GM23248 (cell line): ENCODE measurements at regions not wholly inside any gene's neighbourhood (a gene's known extent, or its start where the extent isn't known, plus 50 kb on each side); places are given as distances from the start of the nearest gene placed in this dataset.
"Not testable (repeated sequence)": the region's sequence is repeated elsewhere in the genome, so short reads cannot be mapped to it uniquely, and the experiment has no call there.

Experiments
- DNase-seq: peaks from one replicate; pipeline ENCODE4 v3.0.0-alpha.2; 2015
- H2AFZ ChIP-seq: fragments of 200-600 bp; sonication (generic); 2 replicates; pipeline ENCODE4 v1.6.1; 2016; ENCODE audit warnings: antibody characterized with exemption
- H3F3A ChIP-seq: fragments of 200-600 bp; sonication (generic); 2 replicates; pipeline ENCODE4 v1.6.1; 2016; ENCODE audit warnings: mild to moderate bottlenecking, antibody characterized with exemption, mixed run types; ENCODE audit not compliant: insufficient read depth
- H3K27ac ChIP-seq: fragments of 200-600 bp; sonication (generic); 2 replicates; pipeline ENCODE4 v1.5.1; 2016; ENCODE audit warnings: mild to moderate bottlenecking
- H3K27me3 ChIP-seq: fragments of 200-600 bp; sonication (generic); replicated peaks from 2 replicates; pipeline ENCODE4 v1.6.1; 2016; ENCODE audit warnings: mild to moderate bottlenecking; ENCODE audit not compliant: insufficient read depth
- H3K36me3 ChIP-seq: fragments of 200-600 bp; sonication (generic); 2 replicates; pipeline ENCODE4 v1.6.1; 2016; ENCODE audit warnings: low read depth, mild to moderate bottlenecking
- H3K4me1 ChIP-seq: fragments of 200-600 bp; sonication (generic); 2 replicates; pipeline ENCODE4 v1.6.1; 2016; ENCODE audit warnings: mild to moderate bottlenecking; ENCODE audit not compliant: insufficient read depth
- H3K4me2 ChIP-seq: fragments of 200-600 bp; sonication (generic); one replicate; pipeline ENCODE4 v1.6.1; 2016; ENCODE audit warnings: mild to moderate bottlenecking; ENCODE audit not compliant: unreplicated experiment
- H3K4me3 ChIP-seq: fragments of 200-600 bp; sonication (generic); 2 replicates; pipeline ENCODE4 v1.5.1; 2016; ENCODE audit warnings: mild to moderate bottlenecking
- H3K79me2 ChIP-seq: fragments of 200-600 bp; sonication (generic); 2 replicates; pipeline ENCODE4 v1.6.1; 2016; ENCODE audit warnings: mild to moderate bottlenecking; ENCODE audit not compliant: insufficient read depth
- H3K9ac ChIP-seq: fragments of 200-600 bp; sonication (generic); 2 replicates; pipeline ENCODE4 v1.6.1; 2016; ENCODE audit warnings: mild to moderate bottlenecking
- H3K9me2 ChIP-seq: fragments of 200-600 bp; sonication (generic); 2 replicates; pipeline ENCODE4 v1.6.1; 2016; ENCODE audit warnings: mixed run types, mild to moderate bottlenecking, moderate library complexity; ENCODE audit not compliant: insufficient read depth
- H3K9me3 ChIP-seq: fragments of 200-600 bp; sonication (generic); one replicate; pipeline ENCODE4 v1.6.1; 2017; ENCODE audit warnings: low read depth
- H4K20me1 ChIP-seq: fragments of 200-600 bp; sonication (generic); 2 replicates; pipeline ENCODE4 v1.6.0; 2016; ENCODE audit not compliant: insufficient read depth
- EZH2 ChIP-seq: fragments of 200-600 bp; sonication (generic); IDR thresholded peaks from 2 replicates; pipeline ENCODE4 v1.6.1; 2018; ENCODE audit warnings: antibody characterized with exemption, mild to moderate bottlenecking; ENCODE audit not compliant: insufficient read depth, poor library complexity, severe bottlenecking
- EZH2phosphoT487 ChIP-seq: fragments of 200-600 bp; sonication (generic); IDR thresholded peaks from 2 replicates; pipeline ENCODE4 v1.6.1; 2018; ENCODE audit warnings: antibody characterized with exemption, moderate library complexity, mild to moderate bottlenecking, low read depth; ENCODE audit not compliant: insufficient read depth
- WGBS, 2 experiments: methylation state at CpG; one replicate each; pipeline ENCODE4 v1.1.6; 2015 to 2017; ENCODE audit warnings: low lambda C conversion rate in 2 of 2, low coverage in 1 of 2; ENCODE audit errors: missing lambda C conversion rate in 2 of 2; 5-methylcytosine and 5-hydroxymethylcytosine counted together
- in situ Hi-C: fragments of 300-500 bp; cut with MboI; formaldehyde crosslinking; loops from 2 replicates; pipeline ENCODE4 v1.15.0; 2020

DNA sequence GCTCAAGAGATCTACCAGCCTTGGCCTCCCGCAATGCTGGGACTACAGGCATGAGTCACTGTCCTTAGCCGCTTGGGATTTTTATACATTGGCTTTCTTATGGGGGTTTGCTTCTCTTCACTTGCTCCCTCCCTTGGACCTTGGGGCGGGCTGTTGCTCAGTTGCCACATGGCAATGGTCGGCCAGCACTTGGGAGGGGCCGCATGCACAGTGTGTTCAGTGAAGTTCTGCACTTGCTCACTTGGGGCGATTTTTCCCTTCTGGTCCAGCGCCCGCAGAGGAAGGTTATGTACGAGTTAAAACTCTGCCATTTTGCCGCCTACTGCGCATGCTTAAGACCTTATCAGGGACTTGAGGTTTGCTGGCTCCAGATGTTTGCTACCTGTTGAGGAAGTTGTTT is 1367.6 kb upstream of the CDH8 start:
- Histone ChIP-seq H3K9me3 (no peaks in the 10 kb centered on the region), H3F3A (no peaks in the 10 kb centered on the region), H3K4me2 (no peak overlapping the region), H3K9me2 (no peaks in the 10 kb centered on the region), H3K36me3 (no peaks in the 10 kb centered on the region), H3K79me2 (no peaks in the 10 kb centered on the region), H2AFZ (no peak overlapping the region), H3K27ac (no peak overlapping the region), H3K4me1 (no peaks in the 10 kb centered on the region), H3K9ac (no peak overlapping the region), H3K4me3 (no peak overlapping the region), H4K20me1 (no peaks in the 10 kb centered on the region), H3K27me3 (no peaks in the 10 kb centered on the region)
- 55 to 72% methylated on average over 9 to 11 of the region's 11 CpGs for WGBS, 2 experiments
- no peak for TF ChIP-seq EZH2
- in situ Hi-C loops, result no loop called here
- no peak for DNase-seq

DNA sequence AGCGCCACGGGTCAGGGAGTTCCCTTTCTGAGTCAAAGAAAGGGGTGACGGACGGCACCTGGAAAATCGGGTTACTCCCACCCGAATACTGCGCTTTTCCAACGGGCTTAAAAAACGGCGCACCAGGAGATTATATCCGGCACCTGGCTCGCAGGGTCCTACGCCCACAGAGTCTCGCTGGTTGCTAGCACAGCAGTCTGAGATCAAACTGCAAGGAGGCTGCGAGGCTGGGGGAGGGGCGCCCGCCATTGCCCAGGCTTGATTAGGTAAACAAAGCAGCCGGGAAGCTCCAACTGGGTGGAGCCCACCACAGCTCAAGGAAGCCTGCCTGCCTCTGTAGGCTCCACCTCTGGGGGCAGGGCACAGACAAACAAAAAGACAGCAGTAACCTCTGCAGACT is 1352.0 kb upstream of the CDH8 start:
- H3K9me2 ChIP-seq, H3K4me3 ChIP-seq, H3K4me2 ChIP-seq, H3K27ac ChIP-seq, H3K4me1 ChIP-seq, H4K20me1 ChIP-seq, H3K9ac ChIP-seq, H3K27me3 ChIP-seq, H3K79me2 ChIP-seq, H3K36me3 ChIP-seq, H3F3A ChIP-seq, DNase-seq, H2AFZ ChIP-seq, H3K9me3 ChIP-seq, in situ Hi-C loops: not testable (repeated sequence)
- WGBS, 2 experiments, result 74 to 77% methylated on average over 11 to 18 of the region's 18 CpGs

DNA sequence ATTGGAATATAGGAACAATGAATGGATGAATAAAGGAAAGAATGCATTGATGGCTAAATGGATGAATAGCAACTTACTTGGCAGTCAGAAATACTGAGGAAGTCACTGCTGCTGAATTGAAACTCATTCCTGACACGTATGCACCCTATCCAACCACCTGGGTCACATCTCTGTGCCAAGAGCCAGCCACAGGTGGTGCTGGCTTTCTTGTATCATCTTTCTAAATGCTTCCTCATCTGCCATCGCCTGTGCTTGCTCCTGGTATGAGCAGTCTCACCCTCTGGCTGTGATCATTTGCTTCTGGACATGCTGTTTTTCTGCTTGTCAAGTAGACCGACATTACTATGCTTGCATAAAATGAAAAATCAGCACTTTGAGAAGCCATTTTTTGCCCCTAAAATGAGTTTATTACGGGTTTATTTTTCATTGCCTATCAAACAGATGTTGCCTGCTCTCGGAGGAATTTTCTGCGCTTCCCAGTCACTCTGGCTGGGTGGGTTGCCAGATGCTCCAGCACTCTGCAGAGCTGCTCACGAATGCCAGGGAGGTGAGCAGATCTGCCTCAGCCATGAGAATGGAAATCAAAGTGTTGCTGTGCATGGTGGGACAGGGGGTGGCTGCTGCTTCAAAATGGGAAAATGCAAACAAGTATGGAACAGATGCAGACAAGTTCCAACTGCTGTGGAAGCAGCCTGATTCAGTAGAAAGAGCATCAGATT is 1349.6 kb upstream of the CDH8 start:
- H3F3A ChIP-seq, result no peaks in the 10 kb centered on the region
- H3K9ac ChIP-seq, result no peak overlapping the region
- no peaks in the 10 kb centered on the region for H3K9me3 ChIP-seq
- no peaks in the 10 kb centered on the region for H3K36me3 ChIP-seq
- H3K4me2 ChIP-seq, result no peak overlapping the region
- DNase-seq, result no peak
- no peaks in the 10 kb centered on the region for H3K4me1 ChIP-seq
- no peak overlapping the region for H3K4me3 ChIP-seq
- no peaks in the 10 kb centered on the region for H4K20me1 ChIP-seq
- H3K9me2 ChIP-seq, result no peaks in the 10 kb centered on the region
- H3K27ac ChIP-seq, result no peak overlapping the region
- 5 to 8% methylated on average over 7 of the region's 7 CpGs for WGBS, 2 experiments
- no peak overlapping the region for H2AFZ ChIP-seq
- H3K27me3 ChIP-seq, result no peaks in the 10 kb centered on the region
- no peaks in the 10 kb centered on the region for H3K79me2 ChIP-seq
- in situ Hi-C loops, result no loop called here
- no peak for TF ChIP-seq EZH2phosphoT487
- no peak for TF ChIP-seq EZH2

DNA sequence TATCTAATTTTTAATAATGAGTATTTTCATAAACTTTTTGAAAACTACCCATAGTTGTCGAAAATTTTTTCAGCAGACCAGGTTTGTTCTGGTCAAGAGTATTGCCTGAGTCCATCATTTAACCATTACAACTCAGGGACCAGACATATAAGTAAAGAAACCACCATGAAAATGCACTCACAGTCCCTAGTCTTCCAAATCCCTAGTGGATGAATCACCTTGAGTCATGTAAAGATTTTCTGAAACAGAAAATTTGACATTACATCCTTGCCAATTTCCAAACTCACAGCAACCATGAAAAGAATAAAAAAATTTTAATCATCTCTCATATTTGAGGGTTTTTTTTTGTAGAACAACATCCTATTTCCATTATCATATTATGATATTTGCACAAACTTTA is 1337.5 kb upstream of the CDH8 start:
- Histone ChIP-seq H3K9me2 (no peaks in the 10 kb centered on the region), H3K9me3 (no peaks in the 10 kb centered on the region), H3K36me3 (no peaks in the 10 kb centered on the region), H3F3A (no peaks in the 10 kb centered on the region), H3K79me2 (no peaks in the 10 kb centered on the region), H4K20me1 (no peaks in the 10 kb centered on the region), H3K4me2 (no peak overlapping the region), H3K4me3 (no peak overlapping the region), H3K27me3 (no peaks in the 10 kb centered on the region), H2AFZ (no peak overlapping the region), H3K27ac (no peak overlapping the region), H3K4me1 (no peaks in the 10 kb centered on the region), H3K9ac (no peak overlapping the region)
- TF ChIP-seq EZH2 (no peak), EZH2phosphoT487 (no peak)
- peak; percentile 2 for DNase-seq
- in situ Hi-C loops, result loop anchor here (25.0 kb wide), 1 partner anchor 1739 kb away; the partner anchor contains the start of gene CDH11
- 0 to 6% methylated on average over 1 of the region's 1 CpG for WGBS, 2 experiments

DNA sequence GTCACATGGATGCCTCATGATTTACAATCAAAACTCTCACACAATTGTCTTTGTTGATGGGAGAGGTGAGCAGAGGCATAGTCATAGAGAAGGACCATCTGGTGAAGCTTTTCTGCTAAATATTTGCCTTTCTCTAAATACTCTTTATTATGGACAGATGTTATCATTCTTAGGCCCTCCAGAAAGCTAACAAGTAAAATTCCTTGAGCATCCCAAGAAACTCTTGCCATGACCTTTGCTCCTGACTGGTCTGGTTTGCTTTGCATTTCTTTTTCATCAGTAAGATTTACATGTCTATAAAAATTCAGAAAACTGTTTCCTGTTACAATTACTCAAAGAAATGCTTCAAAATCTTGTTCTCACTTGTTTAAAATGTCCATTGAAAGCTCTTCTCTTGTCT is 1336.6 kb upstream of the CDH8 start:
- Histone ChIP-seq H3K9me3 (no peaks in the 10 kb centered on the region), H4K20me1 (no peaks in the 10 kb centered on the region), H3K9ac (no peak overlapping the region), H3K27me3 (no peaks in the 10 kb centered on the region), H3K27ac (no peak overlapping the region), H3K79me2 (no peaks in the 10 kb centered on the region), H2AFZ (no peak overlapping the region), H3K4me1 (no peaks in the 10 kb centered on the region), H3K36me3 (no peaks in the 10 kb centered on the region), H3F3A (no peaks in the 10 kb centered on the region), H3K4me3 (no peak overlapping the region), H3K4me2 (no peak overlapping the region), H3K9me2 (no peaks in the 10 kb centered on the region)
- in situ Hi-C loops, result loop anchor here (25.0 kb wide), 1 partner anchor 1739 kb away; the partner anchor contains the start of gene CDH11
- no peak for DNase-seq
- no peak for TF ChIP-seq EZH2
- no peak for TF ChIP-seq EZH2phosphoT487
